WTC11 (cell line): ENCODE measurements at regions not wholly inside any gene's neighbourhood (a gene's known extent, or its start where the extent isn't known, plus 50 kb on each side); places are given as distances from the start of the nearest gene placed in this dataset.

Experiments
- ATAC-seq: fragments of 200-7000 bp; cut with Tn5 transposase; 2 replicates; pipeline ENCODE4 v1.10.0; 2021; ENCODE audit warnings: mild to moderate bottlenecking, moderate library complexity
- CTCF ChIA-PET: fragments of 300-600 bp; sonication (Branson Sonifier 250); formaldehyde crosslinking; loops from one replicate; lab custom pipeline; 2021; ENCODE audit warnings: antibody characterized with exemption; lab: Charles Lee
- POLR2A ChIA-PET: fragments of 350-600 bp; sonication (Branson Sonifier 250); formaldehyde crosslinking; loops from one replicate; lab custom pipeline; 2021; ENCODE audit warnings: antibody characterized with exemption; lab: Charles Lee
- DNase-seq: peaks from one replicate; pipeline ENCODE4 v3.0.0; 2021; ENCODE audit warnings: low spot score
- H3K27ac Mint-ChIP-seq: 2 replicates; pipeline ENCODE4 v1.8.0; 2021; ENCODE audit warnings: mixed read lengths
- H3K27me3 Mint-ChIP-seq: 2 replicates; pipeline ENCODE4 v1.8.0; 2021; ENCODE audit warnings: low read depth, mild to moderate bottlenecking, moderate library complexity, mixed read lengths
- H3K36me3 Mint-ChIP-seq: 2 replicates; pipeline ENCODE4 v1.8.0; 2021; ENCODE audit warnings: mixed read lengths
- H3K4me1 Mint-ChIP-seq: 2 replicates; pipeline ENCODE4 v1.8.0; 2022; ENCODE audit warnings: mixed read lengths
- H3K4me3 Mint-ChIP-seq: 2 replicates; pipeline ENCODE4 v1.8.0; 2021; ENCODE audit warnings: mild to moderate bottlenecking, moderate library complexity, mixed read lengths
- H3K9me3 Mint-ChIP-seq: 2 replicates; pipeline ENCODE4 v1.8.0; 2021; ENCODE audit warnings: mixed read lengths
- ELF4 ChIP-seq: sonication (generic); formaldehyde crosslinking; IDR thresholded peaks from 2 replicates; pipeline ENCODE4 v1.8.1; 2022; ENCODE audit warnings: low read depth, mild to moderate bottlenecking, moderate library complexity, missing genetic modification reagents
- ESRRA ChIP-seq: sonication (generic); formaldehyde crosslinking; IDR thresholded peaks from 2 replicates; pipeline ENCODE4 v1.8.1; 2022; ENCODE audit warnings: mild to moderate bottlenecking, missing genetic modification reagents, borderline replicate concordance
- FOXJ3 ChIP-seq: sonication (generic); formaldehyde crosslinking; IDR thresholded peaks from 2 replicates; pipeline ENCODE4 v1.9.0; 2021; ENCODE audit warnings: missing genetic modification reagents, mild to moderate bottlenecking, borderline replicate concordance
- JUN ChIP-seq: sonication (generic); formaldehyde crosslinking; IDR thresholded peaks from 2 replicates; pipeline ENCODE4 v1.8.0; 2023; ENCODE audit warnings: mild to moderate bottlenecking, missing genetic modification reagents
- MXD4 ChIP-seq: fragments of 250-450 bp; sonication (Bioruptor Pico); IDR thresholded peaks from 2 replicates; pipeline ENCODE4 v1.8.0; 2021; ENCODE audit warnings: mild to moderate bottlenecking, moderate library complexity, borderline replicate concordance
- NFATC4 ChIP-seq: fragments of 250-450 bp; sonication (Bioruptor Pico); IDR thresholded peaks from 2 replicates; pipeline ENCODE4 v1.9.0; 2021; ENCODE audit warnings: mild to moderate bottlenecking
- NR1H2 ChIP-seq: sonication (generic); formaldehyde crosslinking; IDR thresholded peaks from 2 replicates; pipeline ENCODE4 v1.9.0; 2021; ENCODE audit warnings: mild to moderate bottlenecking, moderate library complexity, missing genetic modification reagents
- TP53 ChIP-seq: sonication (generic); formaldehyde crosslinking; IDR thresholded peaks from 2 replicates; pipeline ENCODE4 v1.8.1; 2023; ENCODE audit warnings: mild to moderate bottlenecking, missing genetic modification reagents
- ZNF121 ChIP-seq: sonication (generic); formaldehyde crosslinking; IDR thresholded peaks from 2 replicates; pipeline ENCODE4 v1.8.0; 2023; ENCODE audit warnings: missing genetic modification reagents
- ZNF396 ChIP-seq: fragments of 250-450 bp; sonication (Bioruptor Pico); IDR thresholded peaks from 2 replicates; pipeline ENCODE4 v1.8.0; 2021; ENCODE audit warnings: mild to moderate bottlenecking, moderate library complexity, borderline replicate concordance
- ZNF416 ChIP-seq: fragments of 250-450 bp; sonication (Bioruptor Pico); IDR thresholded peaks from 2 replicates; pipeline ENCODE4 v1.9.0; 2021; ENCODE audit warnings: mild to moderate bottlenecking, inconsistent platforms
- TF ChIP-seq, protein P1 (sequence below): sonication (generic); formaldehyde crosslinking; IDR thresholded peaks from 2 replicates; pipeline ENCODE4 v1.8.0; 2023; ENCODE audit warnings: mild to moderate bottlenecking, missing genetic modification reagents
- TF ChIP-seq, protein P2 (sequence below): sonication (generic); formaldehyde crosslinking; IDR thresholded peaks from 2 replicates; pipeline ENCODE4 v1.8.1; 2023; ENCODE audit warnings: mild to moderate bottlenecking, missing genetic modification reagents, borderline replicate concordance
- TF ChIP-seq, protein P3 (sequence below): sonication (generic); formaldehyde crosslinking; IDR thresholded peaks from 2 replicates; pipeline ENCODE4 v1.8.0; 2022; ENCODE audit warnings: mild to moderate bottlenecking, missing genetic modification reagents
- TF ChIP-seq, protein P4 (sequence below): sonication (generic); formaldehyde crosslinking; IDR thresholded peaks from 2 replicates; pipeline ENCODE4 v1.8.1; 2022; ENCODE audit warnings: mild to moderate bottlenecking, moderate library complexity, missing genetic modification reagents
- TF ChIP-seq, protein P5 (sequence below): sonication (generic); formaldehyde crosslinking; conservative IDR thresholded peaks from 2 replicates; pipeline ENCODE4 v1.8.1; 2023; ENCODE audit warnings: mild to moderate bottlenecking, low read depth, missing genetic modification reagents, moderate library complexity

DNA sequence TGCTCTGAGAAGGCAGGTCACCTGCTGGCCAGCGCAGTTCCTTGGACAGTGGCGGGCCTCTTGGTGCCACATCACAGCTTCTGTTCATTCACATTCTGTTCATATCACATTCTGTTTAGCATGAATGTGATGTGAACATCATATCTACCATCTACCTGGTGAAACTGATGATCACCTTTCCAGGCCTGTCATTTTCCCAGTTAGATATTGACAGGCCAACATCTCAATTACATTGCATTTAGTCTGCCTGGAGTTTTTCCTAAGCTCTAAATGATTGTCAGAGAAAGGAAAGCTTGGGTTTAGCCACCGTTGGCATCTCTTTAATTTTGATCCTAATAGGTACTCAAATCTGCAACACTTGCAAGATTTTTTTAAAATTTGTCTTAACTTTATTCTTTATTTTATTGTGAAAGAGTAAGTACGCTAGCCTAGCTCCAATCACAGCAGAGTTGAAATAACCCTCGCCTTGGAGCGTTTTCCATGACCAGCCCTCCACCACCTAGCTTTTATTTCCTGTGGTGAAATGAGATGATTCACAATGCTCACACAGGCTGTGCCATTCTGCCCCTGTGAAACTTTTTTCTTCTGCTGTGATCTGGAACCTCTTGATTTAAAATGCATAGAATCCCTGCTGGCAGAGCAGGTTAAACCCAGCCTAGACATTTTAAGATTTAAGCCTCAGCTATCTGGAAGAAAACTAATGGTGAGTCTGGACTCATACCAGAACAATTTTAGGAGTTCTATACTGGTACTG is 225.0 kb downstream of the ESM1 start:
- ChIA-PET POLR2A (interaction anchor here (1.1 kb wide), 1 partner anchor 16 kb away, joined by 8 read pairs; no protein-coding TSS in a partner anchor), CTCF (interaction anchor here (1.9 kb wide), 1 partner anchor 243 kb away, joined by 5 read pairs; no protein-coding TSS in a partner anchor)
- DNase-seq (no peak), ATAC-seq (no peak)
- Mint-ChIP-seq H3K27me3 (no peaks in the 10 kb centered on the region), H3K9me3 (peaks cover 3% of the 10 kb centered on the region; the same call in 1 of the 2 replicates), H3K4me1 (no peaks in the 10 kb centered on the region), H3K4me3 (no peak overlapping the region), H3K36me3 (no peaks in the 10 kb centered on the region), H3K27ac (no peak overlapping the region)
- TF ChIP-seq ZNF121 (CRISPR knock-in tag) (no peak), NFATC4 (no peak), FOXJ3 (CRISPR knock-in tag) (no peak), ESRRA (CRISPR knock-in tag) (no peak), NR1H2 (CRISPR knock-in tag) (no peak), MXD4 (no peak), ZNF396 (CRISPR knock-in tag) (no peak), ELF4 (CRISPR knock-in tag) (no peak), JUN (no peak), ZNF416 (CRISPR knock-in tag) (no peak), TP53 (no peak)
- TF ChIP-seq, protein P1, sequence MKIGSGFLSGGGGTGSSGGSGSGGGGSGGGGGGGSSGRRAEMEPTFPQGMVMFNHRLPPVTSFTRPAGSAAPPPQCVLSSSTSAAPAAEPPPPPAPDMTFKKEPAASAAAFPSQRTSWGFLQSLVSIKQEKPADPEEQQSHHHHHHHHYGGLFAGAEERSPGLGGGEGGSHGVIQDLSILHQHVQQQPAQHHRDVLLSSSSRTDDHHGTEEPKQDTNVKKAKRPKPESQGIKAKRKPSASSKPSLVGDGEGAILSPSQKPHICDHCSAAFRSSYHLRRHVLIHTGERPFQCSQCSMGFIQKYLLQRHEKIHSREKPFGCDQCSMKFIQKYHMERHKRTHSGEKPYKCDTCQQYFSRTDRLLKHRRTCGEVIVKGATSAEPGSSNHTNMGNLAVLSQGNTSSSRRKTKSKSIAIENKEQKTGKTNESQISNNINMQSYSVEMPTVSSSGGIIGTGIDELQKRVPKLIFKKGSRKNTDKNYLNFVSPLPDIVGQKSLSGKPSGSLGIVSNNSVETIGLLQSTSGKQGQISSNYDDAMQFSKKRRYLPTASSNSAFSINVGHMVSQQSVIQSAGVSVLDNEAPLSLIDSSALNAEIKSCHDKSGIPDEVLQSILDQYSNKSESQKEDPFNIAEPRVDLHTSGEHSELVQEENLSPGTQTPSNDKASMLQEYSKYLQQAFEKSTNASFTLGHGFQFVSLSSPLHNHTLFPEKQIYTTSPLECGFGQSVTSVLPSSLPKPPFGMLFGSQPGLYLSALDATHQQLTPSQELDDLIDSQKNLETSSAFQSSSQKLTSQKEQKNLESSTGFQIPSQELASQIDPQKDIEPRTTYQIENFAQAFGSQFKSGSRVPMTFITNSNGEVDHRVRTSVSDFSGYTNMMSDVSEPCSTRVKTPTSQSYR (CRISPR knock-in tag) = no peak
- TF ChIP-seq, protein P2, sequence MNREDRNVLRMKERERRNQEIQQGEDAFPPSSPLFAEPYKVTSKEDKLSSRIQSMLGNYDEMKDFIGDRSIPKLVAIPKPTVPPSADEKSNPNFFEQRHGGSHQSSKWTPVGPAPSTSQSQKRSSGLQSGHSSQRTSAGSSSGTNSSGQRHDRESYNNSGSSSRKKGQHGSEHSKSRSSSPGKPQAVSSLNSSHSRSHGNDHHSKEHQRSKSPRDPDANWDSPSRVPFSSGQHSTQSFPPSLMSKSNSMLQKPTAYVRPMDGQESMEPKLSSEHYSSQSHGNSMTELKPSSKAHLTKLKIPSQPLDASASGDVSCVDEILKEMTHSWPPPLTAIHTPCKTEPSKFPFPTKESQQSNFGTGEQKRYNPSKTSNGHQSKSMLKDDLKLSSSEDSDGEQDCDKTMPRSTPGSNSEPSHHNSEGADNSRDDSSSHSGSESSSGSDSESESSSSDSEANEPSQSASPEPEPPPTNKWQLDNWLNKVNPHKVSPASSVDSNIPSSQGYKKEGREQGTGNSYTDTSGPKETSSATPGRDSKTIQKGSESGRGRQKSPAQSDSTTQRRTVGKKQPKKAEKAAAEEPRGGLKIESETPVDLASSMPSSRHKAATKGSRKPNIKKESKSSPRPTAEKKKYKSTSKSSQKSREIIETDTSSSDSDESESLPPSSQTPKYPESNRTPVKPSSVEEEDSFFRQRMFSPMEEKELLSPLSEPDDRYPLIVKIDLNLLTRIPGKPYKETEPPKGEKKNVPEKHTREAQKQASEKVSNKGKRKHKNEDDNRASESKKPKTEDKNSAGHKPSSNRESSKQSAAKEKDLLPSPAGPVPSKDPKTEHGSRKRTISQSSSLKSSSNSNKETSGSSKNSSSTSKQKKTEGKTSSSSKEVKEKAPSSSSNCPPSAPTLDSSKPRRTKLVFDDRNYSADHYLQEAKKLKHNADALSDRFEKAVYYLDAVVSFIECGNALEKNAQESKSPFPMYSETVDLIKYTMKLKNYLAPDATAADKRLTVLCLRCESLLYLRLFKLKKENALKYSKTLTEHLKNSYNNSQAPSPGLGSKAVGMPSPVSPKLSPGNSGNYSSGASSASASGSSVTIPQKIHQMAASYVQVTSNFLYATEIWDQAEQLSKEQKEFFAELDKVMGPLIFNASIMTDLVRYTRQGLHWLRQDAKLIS (CRISPR knock-in tag) = no peak
- TF ChIP-seq, protein P3, sequence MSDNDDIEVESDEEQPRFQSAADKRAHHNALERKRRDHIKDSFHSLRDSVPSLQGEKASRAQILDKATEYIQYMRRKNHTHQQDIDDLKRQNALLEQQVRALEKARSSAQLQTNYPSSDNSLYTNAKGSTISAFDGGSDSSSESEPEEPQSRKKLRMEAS = no peak
- TF ChIP-seq, protein P4, sequence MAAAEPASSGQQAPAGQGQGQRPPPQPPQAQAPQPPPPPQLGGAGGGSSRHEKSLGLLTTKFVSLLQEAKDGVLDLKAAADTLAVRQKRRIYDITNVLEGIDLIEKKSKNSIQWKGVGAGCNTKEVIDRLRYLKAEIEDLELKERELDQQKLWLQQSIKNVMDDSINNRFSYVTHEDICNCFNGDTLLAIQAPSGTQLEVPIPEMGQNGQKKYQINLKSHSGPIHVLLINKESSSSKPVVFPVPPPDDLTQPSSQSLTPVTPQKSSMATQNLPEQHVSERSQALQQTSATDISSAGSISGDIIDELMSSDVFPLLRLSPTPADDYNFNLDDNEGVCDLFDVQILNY = no peak
- TF ChIP-seq, protein P5, sequence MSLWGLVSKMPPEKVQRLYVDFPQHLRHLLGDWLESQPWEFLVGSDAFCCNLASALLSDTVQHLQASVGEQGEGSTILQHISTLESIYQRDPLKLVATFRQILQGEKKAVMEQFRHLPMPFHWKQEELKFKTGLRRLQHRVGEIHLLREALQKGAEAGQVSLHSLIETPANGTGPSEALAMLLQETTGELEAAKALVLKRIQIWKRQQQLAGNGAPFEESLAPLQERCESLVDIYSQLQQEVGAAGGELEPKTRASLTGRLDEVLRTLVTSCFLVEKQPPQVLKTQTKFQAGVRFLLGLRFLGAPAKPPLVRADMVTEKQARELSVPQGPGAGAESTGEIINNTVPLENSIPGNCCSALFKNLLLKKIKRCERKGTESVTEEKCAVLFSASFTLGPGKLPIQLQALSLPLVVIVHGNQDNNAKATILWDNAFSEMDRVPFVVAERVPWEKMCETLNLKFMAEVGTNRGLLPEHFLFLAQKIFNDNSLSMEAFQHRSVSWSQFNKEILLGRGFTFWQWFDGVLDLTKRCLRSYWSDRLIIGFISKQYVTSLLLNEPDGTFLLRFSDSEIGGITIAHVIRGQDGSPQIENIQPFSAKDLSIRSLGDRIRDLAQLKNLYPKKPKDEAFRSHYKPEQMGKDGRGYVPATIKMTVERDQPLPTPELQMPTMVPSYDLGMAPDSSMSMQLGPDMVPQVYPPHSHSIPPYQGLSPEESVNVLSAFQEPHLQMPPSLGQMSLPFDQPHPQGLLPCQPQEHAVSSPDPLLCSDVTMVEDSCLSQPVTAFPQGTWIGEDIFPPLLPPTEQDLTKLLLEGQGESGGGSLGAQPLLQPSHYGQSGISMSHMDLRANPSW (CRISPR knock-in tag) = no peak
